Keratinocyte (primary cell): ENCODE measurements at regions not wholly inside any gene's neighbourhood (a gene's known extent, or its start where the extent isn't known, plus 50 kb on each side); places are given as distances from the start of the nearest gene placed in this dataset.
"Not testable (repeated sequence)": the region's sequence is repeated elsewhere in the genome, so short reads cannot be mapped to it uniquely, and the experiment has no call there.

Experiments
- DNase-seq: peaks from one replicate; pipeline ENCODE4 v3.0.0-alpha.2; 2011; ENCODE audit warnings: low read depth, missing footprints, low spot score
- FAIRE-seq: peaks from 2 replicates; lab custom pipeline; 2011; peaks lifted over from hg19 to GRCh38; lab: Jason Lieb, UNC
- H2AFZ ChIP-seq: 2 replicates; pipeline ENCODE4 v1.6.0; 2012; ENCODE audit warnings: low read length, control low read depth, inconsistent platforms; ENCODE audit not compliant: control insufficient read depth
- H3K27ac ChIP-seq: 2 replicates; pipeline ENCODE4 v1.5.1; 2011; ENCODE audit warnings: low read length; ENCODE audit not compliant: control insufficient read depth, insufficient read depth
- H3K27me3 ChIP-seq: 3 replicates; pipeline ENCODE4 v1.6.0; 2011; ENCODE audit warnings: low read length; ENCODE audit not compliant: control insufficient read depth, insufficient read depth; ENCODE audit errors: extremely low read depth
- H3K36me3 ChIP-seq, 2 experiments: 2 replicates in 1 of 2; 3 replicates in 1 of 2; pipeline ENCODE4 v1.5.1; 2011; ENCODE audit warnings: low read length in 2 of 2, mild to moderate bottlenecking in 1 of 2; ENCODE audit not compliant: control insufficient read depth in 2 of 2, insufficient read depth in 2 of 2; ENCODE audit errors: extremely low read depth in 1 of 2
- H3K4me1 ChIP-seq: 3 replicates; pipeline ENCODE4 v1.5.1; 2011; ENCODE audit warnings: low read length; ENCODE audit not compliant: control insufficient read depth, insufficient read depth; ENCODE audit errors: extremely low read depth
- H3K4me2 ChIP-seq: 3 replicates; pipeline ENCODE4 v1.6.0; 2011; ENCODE audit warnings: low read depth, low read length; ENCODE audit not compliant: control insufficient read depth, insufficient read depth; ENCODE audit errors: extremely low read depth
- H3K4me3 ChIP-seq, 3 experiments: fragments of 200-600 bp in 1 of 3; sonication (generic) in 1 of 3; 2 replicates in 2 of 3; 3 replicates in 1 of 3; pipeline ENCODE4 v1.5.1; 2011 to 2016; ENCODE audit warnings: low read length in 3 of 3, mild to moderate bottlenecking in 3 of 3, control low read depth in 2 of 3, inconsistent platforms in 1 of 3, low read depth in 1 of 3, mixed read lengths in 1 of 3, mixed run types in 1 of 3, moderate library complexity in 1 of 3; ENCODE audit not compliant: control insufficient read depth in 2 of 3, insufficient read depth in 2 of 3; ENCODE audit errors: extremely low read depth in 1 of 3
- H3K79me2 ChIP-seq: 2 replicates; pipeline ENCODE4 v1.6.0; 2012; ENCODE audit warnings: low read length; ENCODE audit not compliant: control insufficient read depth, insufficient read depth
- H3K9ac ChIP-seq: 3 replicates; pipeline ENCODE4 v1.6.0; 2011; ENCODE audit warnings: low read length; ENCODE audit not compliant: control insufficient read depth, insufficient read depth; ENCODE audit errors: extremely low read depth
- H3K9me1 ChIP-seq: 3 replicates; pipeline ENCODE4 v1.6.0; 2011; ENCODE audit warnings: low read length; ENCODE audit not compliant: control insufficient read depth, insufficient read depth; ENCODE audit errors: extremely low read depth
- H3K9me3 ChIP-seq: 2 replicates; pipeline ENCODE4 v1.5.1; 2012; ENCODE audit warnings: low read depth, low read length; ENCODE audit not compliant: control insufficient read depth
- H4K20me1 ChIP-seq: 3 replicates; pipeline ENCODE4 v1.6.0; 2011; ENCODE audit warnings: low read length; ENCODE audit not compliant: control insufficient read depth, insufficient read depth; ENCODE audit errors: extremely low read depth
- CTCF ChIP-seq, 3 experiments: IDR thresholded peaks in 1 of 3; conservative IDR thresholded peaks in 1 of 3; optimal IDR thresholded peaks in 1 of 3; 2 replicates in 2 of 3; 3 replicates in 1 of 3; pipeline versions ENCODE3 to v1.5.1; 2011; ENCODE audit warnings: low read length in 3 of 3, mild to moderate bottlenecking in 3 of 3, moderate library complexity in 2 of 3, control low read depth in 1 of 3, inconsistent platforms in 1 of 3; ENCODE audit not compliant: insufficient read depth in 2 of 3; ENCODE audit errors: extremely low read depth in 1 of 3
- EZH2 ChIP-seq: IDR thresholded peaks from one replicate; pipeline ENCODE4 v1.6.1; 2012; ENCODE audit warnings: inconsistent platforms, mild to moderate bottlenecking, low read length, moderate library complexity
- dilution Hi-C: fragments of 300-500 bp; cut with MboI; formaldehyde crosslinking; loops from one replicate; pipeline ENCODE4 v1.7.0; 2020; ENCODE audit warnings: low sequenced_read_pairs; ENCODE audit not compliant: extremely low pct_ligation_motif_present

DNA sequence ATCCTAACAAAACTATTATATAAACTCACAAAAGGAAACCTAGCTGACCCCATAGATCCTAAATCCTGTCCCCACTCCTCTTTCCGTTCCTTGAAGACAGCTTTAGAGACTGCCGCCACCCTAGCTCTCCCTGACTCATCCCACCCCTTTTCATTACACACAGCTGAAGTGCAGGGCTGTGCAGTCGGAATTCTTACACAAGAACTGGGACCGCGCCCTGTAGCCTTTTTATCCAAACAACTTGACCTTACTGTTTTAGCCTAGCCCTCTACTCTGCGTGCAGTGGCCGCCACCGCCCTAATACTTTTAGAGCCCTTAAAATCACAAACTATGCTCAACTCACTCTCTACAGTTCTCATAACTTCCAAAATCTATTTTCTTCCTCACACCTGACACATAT is 264.0 kb downstream of the SMARCA2 start:
- H3K4me2 ChIP-seq, H3K9me3 ChIP-seq, H2AFZ ChIP-seq, H3K9me1 ChIP-seq, H3K4me3 ChIP-seq, FAIRE-seq, H3K27ac ChIP-seq, H4K20me1 ChIP-seq, H3K27me3 ChIP-seq, DNase-seq, dilution Hi-C loops, H3K4me1 ChIP-seq, H3K79me2 ChIP-seq, H3K36me3 ChIP-seq, H3K9ac ChIP-seq: not testable (repeated sequence)

- H3K4me2 ChIP-seq, result no peak overlapping the region
- FAIRE-seq, result peak; percentile 46
Measured at GRCh38 chr9:2281031-2281802, 266.1 kb downstream of the SMARCA2 start.

More at GRCh38 chr9:2281031-2281802, 266.1 kb downstream of the SMARCA2 start:
- Histone ChIP-seq H3K9me3 (no peaks in the 10 kb centered on the region), H3K79me2 (no peaks in the 10 kb centered on the region), H2AFZ (no peak overlapping the region), H3K9ac (no peak overlapping the region), H3K9me1 (no peaks in the 10 kb centered on the region), H3K4me3 (no peak overlapping the region), H3K27me3 (no peaks in the 10 kb centered on the region), H3K36me3 (no peaks in the 10 kb centered on the region), H3K4me1 (peaks cover 7% of the 10 kb centered on the region), H3K27ac (no peak overlapping the region), H4K20me1 (no peaks in the 10 kb centered on the region)
- TF ChIP-seq CTCF (optimal IDR thresholded peaks at IDR 0.05 in 1 of 3, IDR thresholded peaks at IDR 0.05 in 1 of 3, conservative IDR thresholded peaks at IDR 0.05 in 1 of 3; ENCODE audit: extremely low read depth in 1 of 3, insufficient read depth in 2 of 3, low read length in 3 of 3) (no peak), EZH2 (no peak)
- dilution Hi-C loops, result no loop called here
- no peak for DNase-seq
